ENCODE measurements at regions not wholly inside any gene's neighbourhood (a gene's known extent, or its start where the extent isn't known, plus 50 kb on each side); places are given as distances from the start of the nearest gene placed in this dataset.

DNA sequence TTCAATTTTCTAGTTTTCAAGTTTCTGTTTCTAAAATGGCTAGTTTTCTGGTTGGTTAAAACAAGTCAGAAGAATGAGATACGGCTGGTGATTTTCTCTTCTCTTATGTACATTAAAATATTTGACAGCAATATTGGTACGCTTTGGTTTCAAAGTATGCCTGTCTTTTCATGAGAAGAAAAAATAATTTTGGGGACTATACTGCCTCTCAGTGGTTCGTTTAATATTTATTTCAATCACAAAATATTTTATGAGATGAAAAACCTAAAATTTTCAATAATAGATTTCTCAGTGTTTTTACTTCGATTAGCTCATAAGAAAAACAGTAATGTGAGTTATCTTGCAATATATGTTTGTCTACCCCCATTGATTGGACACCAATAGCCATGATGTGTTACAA lies 72.8 kb upstream of the AADACL2 start:
- H3K4me1 ChIP-seq (replicated peaks in 1 of 2; ENCODE audit: control insufficient read depth in 2 of 2, insufficient read depth in 2 of 2, low read length in 2 of 2), result no peaks in the 10 kb centered on the region
- no peaks in the 10 kb centered on the region for H3K9me1 ChIP-seq (ENCODE audit: control insufficient read depth, insufficient read depth, low read length)
- H2AFZ ChIP-seq (ENCODE audit: low read depth, low read length), result peak overlapping the region; percentile 15; the same call in 1 of the 2 replicates
- no peak overlapping the region for H3K27ac ChIP-seq (ENCODE audit: extremely low read depth, low read depth, low read length)
- H3K4me2 ChIP-seq (ENCODE audit: insufficient read depth, low read length), result no peak overlapping the region
- BruUV-seq (replicated peaks), result no TSS peak
- no peaks in the 10 kb centered on the region for H3K36me3 ChIP-seq (ENCODE audit: control insufficient read depth, insufficient read depth, low read length)
- ChIA-PET CTCF (ENCODE audit: low intra/inter-chr PET ratio) (interaction anchor here (1.2 to 1.3 kb wide), 2 partner anchors 193 to 222 kb away, joined by 4 to 6 read pairs; no protein-coding TSS in a partner anchor), POLR2A (no interaction called here)
- intact Hi-C loops (cut with micrococcal nuclease) (loop anchor here (1.0 to 5.0 kb wide), 4 partner anchors 176 to 256 kb away; no protein-coding TSS in a partner anchor), in situ Hi-C loops (cut with MboI) (no loop called here)
- H3K79me2 ChIP-seq (ENCODE audit: control insufficient read depth, insufficient read depth, low read length), result no peaks in the 10 kb centered on the region
- WGBS (ENCODE audit: insufficient coverage, low coverage, missing lambda C conversion rate), result 26% methylated on average over 4 of the region's 4 CpGs
- no peak overlapping the region for H3K4me3 ChIP-seq
- ATAC-seq (no peak), FAIRE-seq (no peak), DNase-seq (ENCODE audit: extremely low read depth in 1 of 4, low spot score in 3 of 4) (no peak)
- no peak overlapping the region for H3K9ac ChIP-seq (ENCODE audit: insufficient read depth in 1 of 2, low read depth in 2 of 2, low read length in 2 of 2)
- H4K20me1 ChIP-seq (replicated peaks; ENCODE audit: control insufficient read depth, insufficient read depth, low read length), result no peaks in the 10 kb centered on the region
- H3K9me3 ChIP-seq (replicated peaks; ENCODE audit: control insufficient read depth, insufficient read depth, low read depth, low read length), result no peaks in the 10 kb centered on the region
- no peaks in the 10 kb centered on the region for H3K27me3 ChIP-seq (ENCODE audit: control insufficient read depth in 2 of 2, insufficient read depth in 2 of 2, low read length in 2 of 2)
- TF ChIP-seq CBX8 (IDR thresholded peaks at IDR 0.05; ENCODE audit: borderline replicate concordance, extremely low read depth, low read depth, low read length, poor library complexity, severe bottlenecking) (no peak), RAD21 (CRISPR knock-in tag; conservative IDR thresholded peaks at IDR 0.05 in 1 of 2, IDR thresholded peaks at IDR 0.05 in 1 of 2) (peak in 1 of 2 experiments; percentile 61; a peak in 3 of 4 replicates), CREB1 (IDR thresholded peaks at IDR 0.05) (no peak), CREB1 (CRISPR knock-in tag; IDR thresholded peaks at IDR 0.05) (no peak)
- TF ChIP-seq, protein P1, sequence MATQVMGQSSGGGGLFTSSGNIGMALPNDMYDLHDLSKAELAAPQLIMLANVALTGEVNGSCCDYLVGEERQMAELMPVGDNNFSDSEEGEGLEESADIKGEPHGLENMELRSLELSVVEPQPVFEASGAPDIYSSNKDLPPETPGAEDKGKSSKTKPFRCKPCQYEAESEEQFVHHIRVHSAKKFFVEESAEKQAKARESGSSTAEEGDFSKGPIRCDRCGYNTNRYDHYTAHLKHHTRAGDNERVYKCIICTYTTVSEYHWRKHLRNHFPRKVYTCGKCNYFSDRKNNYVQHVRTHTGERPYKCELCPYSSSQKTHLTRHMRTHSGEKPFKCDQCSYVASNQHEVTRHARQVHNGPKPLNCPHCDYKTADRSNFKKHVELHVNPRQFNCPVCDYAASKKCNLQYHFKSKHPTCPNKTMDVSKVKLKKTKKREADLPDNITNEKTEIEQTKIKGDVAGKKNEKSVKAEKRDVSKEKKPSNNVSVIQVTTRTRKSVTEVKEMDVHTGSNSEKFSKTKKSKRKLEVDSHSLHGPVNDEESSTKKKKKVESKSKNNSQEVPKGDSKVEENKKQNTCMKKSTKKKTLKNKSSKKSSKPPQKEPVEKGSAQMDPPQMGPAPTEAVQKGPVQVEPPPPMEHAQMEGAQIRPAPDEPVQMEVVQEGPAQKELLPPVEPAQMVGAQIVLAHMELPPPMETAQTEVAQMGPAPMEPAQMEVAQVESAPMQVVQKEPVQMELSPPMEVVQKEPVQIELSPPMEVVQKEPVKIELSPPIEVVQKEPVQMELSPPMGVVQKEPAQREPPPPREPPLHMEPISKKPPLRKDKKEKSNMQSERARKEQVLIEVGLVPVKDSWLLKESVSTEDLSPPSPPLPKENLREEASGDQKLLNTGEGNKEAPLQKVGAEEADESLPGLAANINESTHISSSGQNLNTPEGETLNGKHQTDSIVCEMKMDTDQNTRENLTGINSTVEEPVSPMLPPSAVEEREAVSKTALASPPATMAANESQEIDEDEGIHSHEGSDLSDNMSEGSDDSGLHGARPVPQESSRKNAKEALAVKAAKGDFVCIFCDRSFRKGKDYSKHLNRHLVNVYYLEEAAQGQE (IDR thresholded peaks at IDR 0.05; ENCODE audit: borderline replicate concordance), result peak; percentile 47; the same call in 1 of the 2 replicates
- TF ChIP-seq, protein P1 (CRISPR knock-in tag; IDR thresholded peaks at IDR 0.05; ENCODE audit: low read depth), result no peak
- TF ChIP-seq, protein P2, sequence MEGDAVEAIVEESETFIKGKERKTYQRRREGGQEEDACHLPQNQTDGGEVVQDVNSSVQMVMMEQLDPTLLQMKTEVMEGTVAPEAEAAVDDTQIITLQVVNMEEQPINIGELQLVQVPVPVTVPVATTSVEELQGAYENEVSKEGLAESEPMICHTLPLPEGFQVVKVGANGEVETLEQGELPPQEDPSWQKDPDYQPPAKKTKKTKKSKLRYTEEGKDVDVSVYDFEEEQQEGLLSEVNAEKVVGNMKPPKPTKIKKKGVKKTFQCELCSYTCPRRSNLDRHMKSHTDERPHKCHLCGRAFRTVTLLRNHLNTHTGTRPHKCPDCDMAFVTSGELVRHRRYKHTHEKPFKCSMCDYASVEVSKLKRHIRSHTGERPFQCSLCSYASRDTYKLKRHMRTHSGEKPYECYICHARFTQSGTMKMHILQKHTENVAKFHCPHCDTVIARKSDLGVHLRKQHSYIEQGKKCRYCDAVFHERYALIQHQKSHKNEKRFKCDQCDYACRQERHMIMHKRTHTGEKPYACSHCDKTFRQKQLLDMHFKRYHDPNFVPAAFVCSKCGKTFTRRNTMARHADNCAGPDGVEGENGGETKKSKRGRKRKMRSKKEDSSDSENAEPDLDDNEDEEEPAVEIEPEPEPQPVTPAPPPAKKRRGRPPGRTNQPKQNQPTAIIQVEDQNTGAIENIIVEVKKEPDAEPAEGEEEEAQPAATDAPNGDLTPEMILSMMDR (IDR thresholded peaks at IDR 0.05 in 2 of 3, conservative IDR thresholded peaks at IDR 0.05 in 1 of 3; ENCODE audit: insufficient read depth in 2 of 3, low read depth in 1 of 3, low read length in 3 of 3), result peak in 1 of 3 experiments; percentile 35; a peak in 2 of 6 replicates
- TF ChIP-seq, protein P3, sequence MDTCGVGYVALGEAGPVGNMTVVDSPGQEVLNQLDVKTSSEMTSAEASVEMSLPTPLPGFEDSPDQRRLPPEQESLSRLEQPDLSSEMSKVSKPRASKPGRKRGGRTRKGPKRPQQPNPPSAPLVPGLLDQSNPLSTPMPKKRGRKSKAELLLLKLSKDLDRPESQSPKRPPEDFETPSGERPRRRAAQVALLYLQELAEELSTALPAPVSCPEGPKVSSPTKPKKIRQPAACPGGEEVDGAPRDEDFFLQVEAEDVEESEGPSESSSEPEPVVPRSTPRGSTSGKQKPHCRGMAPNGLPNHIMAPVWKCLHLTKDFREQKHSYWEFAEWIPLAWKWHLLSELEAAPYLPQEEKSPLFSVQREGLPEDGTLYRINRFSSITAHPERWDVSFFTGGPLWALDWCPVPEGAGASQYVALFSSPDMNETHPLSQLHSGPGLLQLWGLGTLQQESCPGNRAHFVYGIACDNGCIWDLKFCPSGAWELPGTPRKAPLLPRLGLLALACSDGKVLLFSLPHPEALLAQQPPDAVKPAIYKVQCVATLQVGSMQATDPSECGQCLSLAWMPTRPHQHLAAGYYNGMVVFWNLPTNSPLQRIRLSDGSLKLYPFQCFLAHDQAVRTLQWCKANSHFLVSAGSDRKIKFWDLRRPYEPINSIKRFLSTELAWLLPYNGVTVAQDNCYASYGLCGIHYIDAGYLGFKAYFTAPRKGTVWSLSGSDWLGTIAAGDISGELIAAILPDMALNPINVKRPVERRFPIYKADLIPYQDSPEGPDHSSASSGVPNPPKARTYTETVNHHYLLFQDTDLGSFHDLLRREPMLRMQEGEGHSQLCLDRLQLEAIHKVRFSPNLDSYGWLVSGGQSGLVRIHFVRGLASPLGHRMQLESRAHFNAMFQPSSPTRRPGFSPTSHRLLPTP (IDR thresholded peaks at IDR 0.05; ENCODE audit: borderline replicate concordance, extremely low read depth, insufficient read length), result no peak
